ENCODE measurements at regions not wholly inside any gene's neighbourhood (a gene's known extent, or its start where the extent isn't known, plus 50 kb on each side); places are given as distances from the start of the nearest gene placed in this dataset.

DNA sequence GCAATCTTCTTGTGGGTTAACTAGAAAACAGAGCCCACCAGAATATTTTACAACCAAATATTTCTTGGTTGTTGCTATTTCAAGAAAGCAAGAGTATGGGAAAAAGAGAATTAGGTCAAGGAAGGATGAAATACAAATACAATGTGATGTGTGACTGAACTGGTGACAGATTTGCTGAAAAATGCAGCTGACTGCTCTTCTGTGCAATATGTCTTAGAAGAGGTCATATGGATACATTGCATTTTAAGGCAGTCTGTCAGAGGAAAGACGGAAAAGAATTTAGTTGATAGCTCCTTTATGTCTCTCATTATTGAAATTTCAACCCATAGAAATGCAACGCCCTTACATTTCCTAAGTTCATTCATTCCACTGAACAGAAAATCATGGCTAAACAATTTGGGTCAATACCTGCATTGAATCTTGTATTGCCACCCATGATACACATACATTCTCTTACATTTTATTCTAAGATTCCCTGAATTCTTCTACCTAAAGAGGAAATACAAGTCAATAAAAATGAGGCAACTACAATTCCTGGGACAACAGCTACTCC, 423.1 kb downstream of the ADAM29 start:
- BruUV-seq (replicated peaks) = no TSS peak
- Mint-ChIP-seq H3K27me3 (ENCODE audit: insufficient read depth, unreplicated experiment) (no peaks in the 10 kb centered on the region), H3K4me3 (ENCODE audit: unreplicated experiment) (no peak overlapping the region), H3K36me3 (ENCODE audit: insufficient read depth, unreplicated experiment) (no peaks in the 10 kb centered on the region), H3K27ac (ENCODE audit: low read depth, unreplicated experiment) (no peak overlapping the region), H3K9me3 (ENCODE audit: unreplicated experiment) (peaks cover 10% of the 10 kb centered on the region), H3K4me1 (ENCODE audit: insufficient read depth, unreplicated experiment) (no peaks in the 10 kb centered on the region)
- ChIA-PET POLR2A (no interaction called here), CTCF (no interaction called here)
- intact Hi-C loops (cut with micrococcal nuclease) = no loop called here
- DNase-seq (ENCODE audit: unreplicated experiment) = no peak
- TF ChIP-seq, protein P1, sequence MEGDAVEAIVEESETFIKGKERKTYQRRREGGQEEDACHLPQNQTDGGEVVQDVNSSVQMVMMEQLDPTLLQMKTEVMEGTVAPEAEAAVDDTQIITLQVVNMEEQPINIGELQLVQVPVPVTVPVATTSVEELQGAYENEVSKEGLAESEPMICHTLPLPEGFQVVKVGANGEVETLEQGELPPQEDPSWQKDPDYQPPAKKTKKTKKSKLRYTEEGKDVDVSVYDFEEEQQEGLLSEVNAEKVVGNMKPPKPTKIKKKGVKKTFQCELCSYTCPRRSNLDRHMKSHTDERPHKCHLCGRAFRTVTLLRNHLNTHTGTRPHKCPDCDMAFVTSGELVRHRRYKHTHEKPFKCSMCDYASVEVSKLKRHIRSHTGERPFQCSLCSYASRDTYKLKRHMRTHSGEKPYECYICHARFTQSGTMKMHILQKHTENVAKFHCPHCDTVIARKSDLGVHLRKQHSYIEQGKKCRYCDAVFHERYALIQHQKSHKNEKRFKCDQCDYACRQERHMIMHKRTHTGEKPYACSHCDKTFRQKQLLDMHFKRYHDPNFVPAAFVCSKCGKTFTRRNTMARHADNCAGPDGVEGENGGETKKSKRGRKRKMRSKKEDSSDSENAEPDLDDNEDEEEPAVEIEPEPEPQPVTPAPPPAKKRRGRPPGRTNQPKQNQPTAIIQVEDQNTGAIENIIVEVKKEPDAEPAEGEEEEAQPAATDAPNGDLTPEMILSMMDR (IDR thresholded peaks at IDR 0.05; ENCODE audit: unreplicated experiment) = no peak

GRCh38 chr4:175346376-175346775, 428.2 kb downstream of the ADAM29 start:
- peak; percentile 5 for DNase-seq (ENCODE audit: unreplicated experiment)
- TF ChIP-seq, protein P1 (IDR thresholded peaks at IDR 0.05; ENCODE audit: unreplicated experiment) = no peak
- Mint-ChIP-seq H3K9me3 (ENCODE audit: unreplicated experiment) (peaks cover 10% of the 10 kb centered on the region), H3K27me3 (ENCODE audit: insufficient read depth, unreplicated experiment) (no peaks in the 10 kb centered on the region), H3K27ac (ENCODE audit: low read depth, unreplicated experiment) (no peak overlapping the region), H3K4me3 (ENCODE audit: unreplicated experiment) (no peak overlapping the region), H3K36me3 (ENCODE audit: insufficient read depth, unreplicated experiment) (no peaks in the 10 kb centered on the region), H3K4me1 (ENCODE audit: insufficient read depth, unreplicated experiment) (no peaks in the 10 kb centered on the region)
- intact Hi-C loops (cut with micrococcal nuclease) = no loop called here
- no TSS peak for BruUV-seq (replicated peaks)
- ChIA-PET POLR2A (no interaction called here), CTCF (interaction anchor here (0.6 kb wide), 1 partner anchor 66 kb away, joined by 3 read pairs; no protein-coding TSS in a partner anchor)

- intact Hi-C loops (cut with micrococcal nuclease) = no loop called here
- DNase-seq (ENCODE audit: unreplicated experiment) = no peak
- CTCF ChIA-PET = interaction anchor here (1.1 kb wide), 1 partner anchor 13 kb away, joined by 5 read pairs; no protein-coding TSS in a partner anchor
- H3K4me1 Mint-ChIP-seq (ENCODE audit: insufficient read depth, unreplicated experiment) = no peaks in the 10 kb centered on the region
- no peak overlapping the region for H3K4me3 Mint-ChIP-seq (ENCODE audit: unreplicated experiment)
- H3K27me3 Mint-ChIP-seq (ENCODE audit: insufficient read depth, unreplicated experiment) = no peaks in the 10 kb centered on the region
- H3K9me3 Mint-ChIP-seq (ENCODE audit: unreplicated experiment) = peaks cover 6% of the 10 kb centered on the region
- no TSS peak for BruUV-seq (replicated peaks)
- TF ChIP-seq, protein P1 (IDR thresholded peaks at IDR 0.05; ENCODE audit: unreplicated experiment) = no peak
- no peaks in the 10 kb centered on the region for H3K36me3 Mint-ChIP-seq (ENCODE audit: insufficient read depth, unreplicated experiment)
- POLR2A ChIA-PET = no interaction called here
- H3K27ac Mint-ChIP-seq (ENCODE audit: low read depth, unreplicated experiment) = no peak overlapping the region
Measured at GRCh38 chr4:175350246-175350645, 432.1 kb downstream of the ADAM29 start.

GRCh38 chr4:175351473-175351872, 433.3 kb downstream of the ADAM29 start:
- Mint-ChIP-seq H3K9me3 (ENCODE audit: unreplicated experiment) (peaks cover 6% of the 10 kb centered on the region), H3K27ac (ENCODE audit: low read depth, unreplicated experiment) (no peak overlapping the region), H3K4me1 (ENCODE audit: insufficient read depth, unreplicated experiment) (no peaks in the 10 kb centered on the region), H3K36me3 (ENCODE audit: insufficient read depth, unreplicated experiment) (no peaks in the 10 kb centered on the region), H3K27me3 (ENCODE audit: insufficient read depth, unreplicated experiment) (no peaks in the 10 kb centered on the region), H3K4me3 (ENCODE audit: unreplicated experiment) (no peak overlapping the region)
- BruUV-seq (replicated peaks) = no TSS peak
- TF ChIP-seq, protein P1 (IDR thresholded peaks at IDR 0.05; ENCODE audit: unreplicated experiment) = no peak
- POLR2A ChIA-PET = no interaction called here
- DNase-seq (ENCODE audit: unreplicated experiment) = no peak
- CTCF ChIA-PET = interaction anchor here (1.1 kb wide), 1 partner anchor 14 kb away, joined by 5 read pairs; no protein-coding TSS in a partner anchor
- intact Hi-C loops (cut with micrococcal nuclease) = no loop called here
